Heart right ventricle (tissue), 16 donors: ENCODE measurements at regions not wholly inside any gene's neighbourhood (a gene's known extent, or its start where the extent isn't known, plus 50 kb on each side); places are given as distances from the start of the nearest gene placed in this dataset.

Experiments
- ATAC-seq, 8 donors: fragments of 200-7000 bp; cut with Tn5 transposase; one replicate each; pipeline ENCODE4 v1.9.1; 2020; ENCODE audit warnings: mild to moderate bottlenecking in 8 of 8, moderate library complexity in 8 of 8, moderate number of reproducible peaks in 1 of 8
- DNase-seq, 2 donors: peaks; one replicate each; pipeline ENCODE4 v3.0.0-alpha.2; 2020
- H3K27ac ChIP-seq, 10 donors: fragments of 200-600 bp; sonication (generic) in 2 of 10; one replicate each; pipeline versions ENCODE4 v1.5.0 to v1.8.0; 2020 to 2022; ENCODE audit warnings: mild to moderate bottlenecking in 3 of 10
- H3K27me3 ChIP-seq, 7 donors: fragments of 200-600 bp; one replicate each; pipeline ENCODE4 v1.8.0; 2021 to 2022; ENCODE audit warnings: mild to moderate bottlenecking in 2 of 7
- H3K36me3 ChIP-seq, 9 donors: fragments of 200-600 bp; sonication (generic) in 1 of 9; one replicate each; pipeline versions ENCODE4 v1.5.0 to v1.8.0; 2020 to 2022; ENCODE audit warnings: mild to moderate bottlenecking in 2 of 9
- H3K4me1 ChIP-seq, 9 donors: fragments of 200-600 bp; sonication (generic) in 1 of 9; one replicate each; pipeline versions ENCODE4 v1.5.0 to v1.8.0; 2020 to 2022; ENCODE audit warnings: mild to moderate bottlenecking in 4 of 9
- H3K4me3 ChIP-seq, 10 donors: fragments of 200-600 bp; sonication (generic) in 2 of 10; one replicate each; pipeline versions ENCODE4 v1.5.0 to v1.8.0; 2020 to 2022; ENCODE audit warnings: mild to moderate bottlenecking in 7 of 10, moderate library complexity in 2 of 10
- H3K9me3 ChIP-seq, 11 donors: fragments of 200-600 bp in 10 of 11; sonication (generic) in 2 of 11; one replicate each; pipeline versions ENCODE4 v1.5.0 to v1.8.0; 2013 to 2022; ENCODE audit warnings: mild to moderate bottlenecking in 2 of 11, control low read depth in 1 of 11, moderate library complexity in 1 of 11
- WGBS, 2 donors: extraction: QIAGEN DNeasy Blood & Tissue Kit; methylation state at CpG; one replicate each; pipeline ENCODE4 v1.1.7; 2013; ENCODE audit warnings: inconsistent platforms in 1 of 2; 5-methylcytosine and 5-hydroxymethylcytosine counted together
- intact Hi-C, 10 donors: fragments of 100-400 bp; cut with DNase I; formaldehyde crosslinking; loops; one replicate each; pipeline versions ENCODE4 v1.11.1 to v1.14.2; 2022
- TF ChIP-seq, protein P1 (sequence below), 9 donors: fragments of 200-600 bp; sonication (generic) in 2 of 9; IDR thresholded peaks; one replicate each; pipeline versions ENCODE4 v1.5.0 to v1.8.0; 2021 to 2022; ENCODE audit warnings: antibody characterized with exemption in 9 of 9, mild to moderate bottlenecking in 5 of 9, moderate library complexity in 1 of 9
- donor health status: Arrhythmogenic right ventricular cardiomyopathy.
- donor health status: ischemic (EF 13 %, LVEDD 7.1; RV severe dilation, severe dysfunction).
- donor health status: healthy with polysubstance abuse.
- donor health status: DM: no; HTN: yes; CAD: no.
- donor health status: DM: no; HTN: no; CAD: no.
- donor health status: ischemic (EF 25% LVEDD 6.9; RV normal size, moderate dysfunction).
- donor health status: ischemic (EF 25% LVEDD 5.7; RV mildly dilated, moderate dysfunction).
- donor health status: healthy.
- donor health status: DM: yes; HTN: yes; CAD: no.
- donor health status: Ischemic cardiomyopathy.
- donor health status: ischemic (EF 35%, LVEDD 5.7; RV mildly dilated, moderate dysfunction).
- donor health status: nonischemic (EF 11% LVEDD 7.7; RV severe dilation, severe dysfunction).
- donor health status: DM: yes; HTN: yes; CAD: no.
- donor health status: PGD.
- donor health status: ischemic (EF 29% LVEDD 5.4; RV normal size, mild dysfunction).
- donor health status: nonischemic (EF 23%, LVEDD 6.1; RV moderate dilation, normal function).

DNA sequence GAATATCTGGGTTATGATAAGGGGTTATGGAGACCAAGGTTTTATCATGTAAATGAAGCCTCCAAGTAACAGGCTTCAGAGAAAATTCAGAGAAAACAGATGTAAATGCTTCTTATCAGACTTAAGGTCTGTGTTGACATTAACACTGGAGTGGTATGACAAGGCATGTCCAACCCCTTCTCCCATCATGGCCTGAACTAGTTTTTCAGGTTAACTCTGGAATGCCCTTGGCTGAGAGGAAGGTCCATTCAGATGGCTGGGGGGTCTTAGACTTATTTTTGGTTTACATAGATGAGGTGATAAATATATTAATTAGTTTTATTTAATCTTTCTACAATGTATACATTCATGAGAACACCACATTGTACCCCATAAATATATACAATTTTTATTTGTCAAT lies 399.6 kb downstream of the TBX15 start:
- TF ChIP-seq, protein P1, sequence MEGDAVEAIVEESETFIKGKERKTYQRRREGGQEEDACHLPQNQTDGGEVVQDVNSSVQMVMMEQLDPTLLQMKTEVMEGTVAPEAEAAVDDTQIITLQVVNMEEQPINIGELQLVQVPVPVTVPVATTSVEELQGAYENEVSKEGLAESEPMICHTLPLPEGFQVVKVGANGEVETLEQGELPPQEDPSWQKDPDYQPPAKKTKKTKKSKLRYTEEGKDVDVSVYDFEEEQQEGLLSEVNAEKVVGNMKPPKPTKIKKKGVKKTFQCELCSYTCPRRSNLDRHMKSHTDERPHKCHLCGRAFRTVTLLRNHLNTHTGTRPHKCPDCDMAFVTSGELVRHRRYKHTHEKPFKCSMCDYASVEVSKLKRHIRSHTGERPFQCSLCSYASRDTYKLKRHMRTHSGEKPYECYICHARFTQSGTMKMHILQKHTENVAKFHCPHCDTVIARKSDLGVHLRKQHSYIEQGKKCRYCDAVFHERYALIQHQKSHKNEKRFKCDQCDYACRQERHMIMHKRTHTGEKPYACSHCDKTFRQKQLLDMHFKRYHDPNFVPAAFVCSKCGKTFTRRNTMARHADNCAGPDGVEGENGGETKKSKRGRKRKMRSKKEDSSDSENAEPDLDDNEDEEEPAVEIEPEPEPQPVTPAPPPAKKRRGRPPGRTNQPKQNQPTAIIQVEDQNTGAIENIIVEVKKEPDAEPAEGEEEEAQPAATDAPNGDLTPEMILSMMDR (IDR thresholded peaks at IDR 0.05) = no peak
- Histone ChIP-seq H3K36me3 (no peaks in the 10 kb centered on the region), H3K4me3 (no peak overlapping the region), H3K9me3 (no peaks in the 10 kb centered on the region), H3K4me1 (no peaks in the 10 kb centered on the region), H3K27ac (no peak overlapping the region), H3K27me3 (no peaks in the 10 kb centered on the region)
- ATAC-seq = no peak
- intact Hi-C loops = no loop called here
- DNase-seq = no peak

DNA sequence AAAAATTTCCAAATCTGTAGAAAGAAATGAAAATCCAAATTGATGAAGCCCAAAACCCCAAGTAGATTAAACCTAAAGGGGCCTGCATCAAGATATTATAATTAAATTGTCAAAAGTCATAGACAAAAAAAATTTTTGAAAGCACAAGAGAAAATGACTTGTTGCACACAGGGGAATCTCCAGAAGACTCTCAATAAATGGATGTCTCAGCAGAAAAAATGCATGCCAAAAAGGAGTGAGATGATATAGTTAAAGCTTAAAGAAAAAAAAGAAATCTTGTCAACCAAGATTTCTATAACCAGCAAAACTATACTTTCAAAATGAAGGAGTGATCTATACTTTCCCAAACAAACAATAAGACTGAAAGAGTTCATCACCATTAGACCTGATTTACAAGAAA lies 393.2 kb upstream of the SPAG17 start:
- Histone ChIP-seq H3K27me3 (no peaks in the 10 kb centered on the region), H3K27ac (no peak overlapping the region), H3K36me3 (no peaks in the 10 kb centered on the region), H3K4me3 (no peak overlapping the region), H3K9me3 (peaks cover 0 to 30% (median 14%) of the 10 kb centered on the region in 11 donors), H3K4me1 (no peaks in the 10 kb centered on the region)
- ATAC-seq (no peak), DNase-seq (no peak)
- TF ChIP-seq, protein P1 (IDR thresholded peaks at IDR 0.05) = no peak
- intact Hi-C loops = no loop called here

DNA sequence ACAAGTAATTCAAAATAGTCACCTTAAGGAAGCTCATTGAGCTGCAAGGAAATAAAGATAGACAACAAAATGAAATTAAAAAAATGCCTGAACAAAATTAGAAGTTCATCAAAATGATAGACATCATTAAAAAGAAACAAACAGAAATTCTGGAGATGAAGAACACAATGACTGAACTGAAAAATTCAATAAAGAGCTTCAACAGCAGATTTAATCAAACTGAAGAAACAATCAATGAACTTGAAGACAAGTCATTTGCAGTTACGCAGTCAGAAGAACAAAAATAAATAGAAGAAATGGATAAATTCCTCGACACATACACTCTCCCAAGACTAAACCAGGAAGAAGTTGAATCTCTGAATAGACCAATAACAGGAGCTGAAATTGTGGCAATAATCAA lies 390.0 kb upstream of the SPAG17 start:
- Histone ChIP-seq H3K36me3 (no peaks in the 10 kb centered on the region), H3K4me1 (no peaks in the 10 kb centered on the region), H3K4me3 (no peak overlapping the region), H3K9me3 (peaks cover 0 to 30% (median 14%) of the 10 kb centered on the region in 11 donors), H3K27ac (no peak overlapping the region), H3K27me3 (no peaks in the 10 kb centered on the region)
- intact Hi-C loops = no loop called here
- WGBS, 2 donors = 88% methylated on average over 2 of the region's 2 CpGs
- ATAC-seq (no peak), DNase-seq (no peak)
- TF ChIP-seq, protein P1 (IDR thresholded peaks at IDR 0.05) = no peak

DNA sequence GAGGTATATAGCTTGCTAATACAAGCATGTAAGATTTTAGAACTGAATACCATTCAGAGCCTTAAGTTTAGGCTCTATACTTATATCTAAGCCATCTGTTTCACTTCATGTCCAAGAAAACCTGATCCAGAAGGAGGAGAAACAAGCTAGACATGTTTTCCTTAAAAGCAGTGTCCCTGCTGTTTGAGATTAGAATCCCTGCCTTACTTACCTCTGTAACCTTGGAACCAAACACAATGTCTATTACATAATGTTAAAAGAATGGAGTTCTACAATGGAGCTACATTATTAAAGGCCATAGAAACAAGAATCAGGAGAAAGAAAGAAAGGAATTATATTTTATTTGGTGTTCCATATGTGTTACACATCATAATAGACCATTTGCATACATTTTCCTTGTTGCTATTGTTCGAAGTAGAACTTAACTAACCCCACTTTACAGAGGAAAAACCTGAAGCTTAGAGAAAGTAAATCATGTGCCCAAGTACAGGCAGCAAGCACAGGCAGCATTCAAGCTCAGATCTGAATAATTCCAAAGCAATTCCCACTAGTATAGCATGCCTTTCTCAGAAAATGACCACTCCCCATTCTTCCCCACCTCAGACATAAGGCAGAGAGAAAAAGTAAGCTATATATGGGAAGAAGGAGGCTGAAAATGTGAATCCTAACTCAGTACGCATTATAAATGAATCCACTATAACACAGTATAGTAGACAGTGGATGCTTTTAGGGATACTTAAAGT lies 380.1 kb upstream of the SPAG17 start:
- H3K27ac ChIP-seq = no peak overlapping the region
- H3K9me3 ChIP-seq = no peaks in the 10 kb centered on the region
- TF ChIP-seq, protein P1 (IDR thresholded peaks at IDR 0.05) = no peak
- no peak for DNase-seq
- ATAC-seq = no peak
- intact Hi-C loops = no loop called here
- H3K4me1 ChIP-seq = no peaks in the 10 kb centered on the region
- no peaks in the 10 kb centered on the region for H3K36me3 ChIP-seq
- 85 to 87% methylated on average over 2 of the region's 2 CpGs for WGBS, 2 donors
- H3K27me3 ChIP-seq = no peaks in the 10 kb centered on the region
- no peak overlapping the region for H3K4me3 ChIP-seq
